HepG2 (cell line): ENCODE measurements at regions not wholly inside any gene's neighbourhood (a gene's known extent, or its start where the extent isn't known, plus 50 kb on each side); places are given as distances from the start of the nearest gene placed in this dataset.

Source experiments
- CREB1 ChIP-seq, 2 experiments: fragments of 450-650 bp in 1 of 2; IDR thresholded peaks; 2 replicates each; pipeline ENCODE4 v1.6.1; 2016 to 2017; ENCODE audit warnings: control low read depth in 1 of 2, mild to moderate bottlenecking in 1 of 2, missing compliant biosample characterization in 1 of 2, missing genetic modification characterization in 1 of 2
- HNF1B ChIP-seq: sonication (generic); formaldehyde crosslinking; IDR thresholded peaks from 2 replicates; pipeline ENCODE4 v1.5.1; 2020; ENCODE audit warnings: mild to moderate bottlenecking, moderate library complexity, missing genetic modification reagents
- LCORL ChIP-seq, 2 experiments: fragments of 450-650 bp in 1 of 2; sonication (generic) in 1 of 2; formaldehyde crosslinking in 1 of 2; IDR thresholded peaks; 2 replicates each; pipeline versions ENCODE4 v1.5.0 to v1.6.1; 2017 to 2020; ENCODE audit warnings: antibody characterized with exemption in 1 of 2, missing genetic modification reagents in 1 of 2
- MXI1 ChIP-seq: IDR thresholded peaks from 3 replicates; pipeline ENCODE4 v1.6.1; 2012; ENCODE audit warnings: low read depth, low read length, inconsistent platforms, borderline replicate concordance
- NR2F1 ChIP-seq, 2 experiments: fragments of 450-650 bp in 1 of 2; formaldehyde crosslinking in 1 of 2; IDR thresholded peaks; 2 replicates each; pipeline versions ENCODE4 v1.5.0 to v1.6.1; 2016 to 2020; ENCODE audit warnings: mild to moderate bottlenecking in 1 of 2, missing compliant biosample characterization in 1 of 2, missing genetic modification reagents in 1 of 2, moderate library complexity in 1 of 2
- PPARG ChIP-seq: conservative IDR thresholded peaks from 2 replicates; pipeline ENCODE4 v1.6.1; 2016; ENCODE audit warnings: missing biosample characterization, missing genetic modification reagents
- ZMAT5 ChIP-seq: sonication (generic); formaldehyde crosslinking; IDR thresholded peaks from 2 replicates; pipeline ENCODE4 v1.5.0; 2020; ENCODE audit warnings: mild to moderate bottlenecking, low read depth, missing genetic modification reagents, borderline replicate concordance
- ZNF143 ChIP-seq: sonication (generic); formaldehyde crosslinking; IDR thresholded peaks from 2 replicates; pipeline ENCODE4 v1.4.0; 2020; ENCODE audit warnings: missing genetic modification reagents
- ZNF280B ChIP-seq: sonication (generic); formaldehyde crosslinking; IDR thresholded peaks from 2 replicates; pipeline ENCODE4 v1.5.0; 2020; ENCODE audit warnings: missing genetic modification reagents, mild to moderate bottlenecking, borderline replicate concordance
- ZNF605 ChIP-seq: sonication (generic); formaldehyde crosslinking; IDR thresholded peaks from 2 replicates; pipeline ENCODE4 v1.8.0; 2022; ENCODE audit warnings: mild to moderate bottlenecking, missing genetic modification reagents
- ZNF790 ChIP-seq: sonication (generic); formaldehyde crosslinking; IDR thresholded peaks from 2 replicates; pipeline ENCODE4 v1.8.0; 2022; ENCODE audit warnings: missing genetic modification reagents, mild to moderate bottlenecking, borderline replicate concordance
- ZNF800 ChIP-seq: sonication (generic); formaldehyde crosslinking; IDR thresholded peaks from 2 replicates; pipeline ENCODE4 v1.4.0; 2020; ENCODE audit warnings: missing genetic modification reagents
- ZSCAN29 ChIP-seq: sonication (generic); formaldehyde crosslinking; conservative IDR thresholded peaks from 2 replicates; pipeline ENCODE4 v1.4.0; 2020; ENCODE audit warnings: mild to moderate bottlenecking, missing genetic modification reagents
- TF ChIP-seq, protein P1 (sequence below): sonication (generic); formaldehyde crosslinking; IDR thresholded peaks from 2 replicates; pipeline ENCODE4 v1.5.1; 2020; ENCODE audit warnings: mild to moderate bottlenecking, missing genetic modification reagents

- TF ChIP-seq ZNF280B (no peak), MXI1 (no peak), LCORL (IDR thresholded peaks at IDR 0.05) (0 out of 2 replicates have a peak, but pooled peaks have one; percentile 21), LCORL (CRISPR knock-in tag; IDR thresholded peaks at IDR 0.05) (peak; percentile 13; the same call in 1 of the 2 replicates), ZSCAN29 (CRISPR knock-in tag) (no peak), PPARG (CRISPR knock-in tag) (peak; percentile 92), CREB1 (IDR thresholded peaks at IDR 0.05) (no peak), CREB1 (CRISPR knock-in tag; IDR thresholded peaks at IDR 0.05) (peak; percentile 61; the same call in 1 of the 2 replicates), ZNF790 (CRISPR knock-in tag) (no peak), ZNF143 (CRISPR knock-in tag) (no peak), NR2F1 (CRISPR knock-in tag; IDR thresholded peaks at IDR 0.05) (no peak), ZMAT5 (CRISPR knock-in tag) (no peak), HNF1B (CRISPR knock-in tag) (no peak), ZNF800 (CRISPR knock-in tag) (no peak), ZNF605 (CRISPR knock-in tag) (no peak)
- TF ChIP-seq, protein P1, sequence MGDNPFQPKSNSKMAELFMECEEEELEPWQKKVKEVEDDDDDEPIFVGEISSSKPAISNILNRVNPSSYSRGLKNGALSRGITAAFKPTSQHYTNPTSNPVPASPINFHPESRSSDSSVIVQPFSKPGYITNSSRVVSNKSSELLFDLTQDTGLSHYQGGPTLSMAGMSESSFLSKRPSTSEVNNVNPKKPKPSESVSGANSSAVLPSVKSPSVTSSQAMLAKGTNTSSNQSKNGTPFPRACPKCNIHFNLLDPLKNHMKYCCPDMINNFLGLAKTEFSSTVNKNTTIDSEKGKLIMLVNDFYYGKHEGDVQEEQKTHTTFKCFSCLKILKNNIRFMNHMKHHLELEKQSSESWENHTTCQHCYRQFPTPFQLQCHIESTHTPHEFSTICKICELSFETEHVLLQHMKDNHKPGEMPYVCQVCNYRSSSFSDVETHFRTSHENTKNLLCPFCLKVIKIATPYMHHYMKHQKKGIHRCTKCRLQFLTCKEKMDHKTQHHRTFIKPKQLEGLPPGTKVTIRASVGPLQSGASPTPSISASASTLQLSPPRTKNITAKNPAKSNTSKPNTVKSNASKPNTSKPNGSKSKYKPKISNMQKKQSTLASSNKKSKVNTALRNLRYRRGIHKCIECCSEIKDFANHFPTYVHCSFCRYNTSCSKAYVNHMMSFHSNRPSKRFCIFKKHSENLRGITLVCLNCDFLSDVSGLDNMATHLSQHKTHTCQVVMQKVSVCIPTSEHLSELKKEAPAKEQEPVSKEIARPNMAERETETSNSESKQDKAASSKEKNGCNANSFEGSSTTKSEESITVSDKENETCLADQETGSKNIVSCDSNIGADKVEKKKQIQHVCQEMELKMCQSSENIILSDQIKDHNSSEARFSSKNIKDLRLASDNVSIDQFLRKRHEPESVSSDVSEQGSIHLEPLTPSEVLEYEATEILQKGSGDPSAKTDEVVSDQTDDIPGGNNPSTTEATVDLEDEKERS (CRISPR knock-in tag), result peak; percentile 81; the same call in 1 of the 2 replicates
These were observed 636.0 kb downstream of the NR2F1-AS1 start (continued) for GRCh38 chr5:92944903-92945604.
